ENCODE measurements at regions not wholly inside any gene's neighbourhood (a gene's known extent, or its start where the extent isn't known, plus 50 kb on each side); places are given as distances from the start of the nearest gene placed in this dataset.

DNA sequence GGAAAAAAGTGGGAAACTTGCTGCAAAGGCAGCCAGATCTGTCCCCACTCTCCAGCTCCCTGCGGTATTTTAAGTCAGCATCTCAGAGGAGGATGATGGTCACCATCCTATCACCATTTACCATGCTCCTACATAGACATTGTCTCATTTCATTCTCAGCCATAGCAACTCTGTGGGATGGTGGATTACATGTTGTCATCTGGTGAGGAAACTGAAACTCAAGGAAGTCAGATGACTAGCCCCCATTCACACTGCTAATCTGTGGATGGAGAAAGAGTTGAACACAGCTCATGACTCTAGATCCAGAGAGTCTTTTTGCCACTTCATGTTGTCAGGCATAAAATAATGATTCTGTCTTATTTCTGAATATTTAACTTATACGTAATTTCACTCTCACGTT is 323.5 kb downstream of the PTTG2 start:
- no peak for DNase-seq (ENCODE audit: low read depth)
- TF ChIP-seq CTCF (IDR thresholded peaks at IDR 0.05; ENCODE audit: low read depth, low read length, missing control alignments) = no peak
- no peak overlapping the region for H3K4me3 ChIP-seq (ENCODE audit: low read depth, low read length)

DNA sequence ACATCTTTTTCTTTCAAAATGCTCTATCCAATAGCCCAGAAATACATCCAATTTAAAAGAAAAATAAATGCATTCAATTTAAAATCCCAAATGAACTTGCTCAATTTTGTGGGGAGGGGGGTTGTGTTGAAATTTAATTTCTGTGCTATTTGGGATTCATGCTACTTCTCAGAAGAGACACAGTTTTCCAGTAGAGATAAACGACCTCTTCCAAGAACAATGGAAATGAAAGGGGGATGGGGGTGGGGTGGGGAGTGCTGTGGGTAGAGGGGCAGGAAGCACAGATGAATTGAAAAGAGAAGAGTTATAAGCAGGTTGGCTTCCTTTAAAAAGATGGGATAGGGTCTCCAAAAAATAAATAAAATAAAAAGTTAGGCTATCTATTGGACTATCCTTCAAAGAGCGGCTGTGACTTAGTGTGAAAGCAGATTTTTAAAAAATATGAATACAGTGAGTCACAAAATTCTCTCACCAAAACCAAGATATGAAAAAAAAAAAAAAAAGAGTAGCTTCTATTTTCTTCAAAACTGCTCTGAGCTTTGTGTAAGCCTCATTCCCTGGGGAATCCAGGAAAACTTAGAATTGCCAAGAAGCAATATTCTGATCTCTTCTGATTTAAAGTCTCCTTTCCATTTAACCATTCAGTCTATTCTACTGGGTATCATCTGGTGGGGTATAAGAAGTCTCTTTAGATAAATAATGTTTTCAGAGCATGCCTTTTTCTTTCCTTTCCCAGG is 324.3 kb downstream of the PTTG2 start:
- TF ChIP-seq CTCF (IDR thresholded peaks at IDR 0.05; ENCODE audit: low read depth, low read length, missing control alignments) = no peak
- no peak for DNase-seq (ENCODE audit: low read depth)
- no peak overlapping the region for H3K4me3 ChIP-seq (ENCODE audit: low read depth, low read length)

DNA sequence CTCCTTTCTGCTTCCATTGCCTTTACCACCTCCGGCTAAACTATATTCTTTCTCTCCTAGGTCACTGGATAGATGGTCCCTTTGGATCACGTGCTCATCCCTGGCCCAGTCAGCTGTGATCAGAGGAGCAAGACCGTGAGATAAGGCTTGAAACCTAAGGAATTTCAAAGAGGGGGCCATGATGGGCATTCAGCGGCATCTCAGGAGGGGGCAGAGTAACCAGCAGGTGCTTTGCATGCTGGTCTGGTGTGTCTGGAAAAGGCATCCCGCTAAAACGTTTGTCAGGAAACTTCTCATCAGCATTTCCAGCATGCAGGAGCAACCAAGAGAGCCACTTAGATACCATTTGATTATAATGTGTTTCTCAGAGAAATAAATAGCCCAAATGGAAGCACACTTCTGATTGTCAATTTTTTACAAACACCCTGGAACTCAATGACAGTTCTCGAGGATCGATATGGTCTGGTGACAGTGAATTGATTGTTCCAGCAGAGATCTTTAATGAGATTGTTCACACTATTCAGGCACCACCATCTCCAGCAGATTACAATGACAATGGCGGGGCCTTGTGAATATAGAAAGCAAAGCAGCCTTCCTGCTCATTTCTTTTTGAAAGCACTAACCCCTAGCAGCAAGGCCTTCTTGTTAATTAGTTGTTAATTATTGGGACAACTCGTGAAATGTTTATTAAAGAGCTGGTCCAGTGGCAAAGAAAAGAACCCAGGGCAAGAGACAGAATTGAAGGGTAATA is 327.1 kb downstream of the PTTG2 start:
- no peak for TF ChIP-seq CTCF (IDR thresholded peaks at IDR 0.05; ENCODE audit: low read depth, low read length, missing control alignments)
- DNase-seq (ENCODE audit: low read depth) = no peak
- H3K4me3 ChIP-seq (ENCODE audit: low read depth, low read length) = no peak overlapping the region

DNA sequence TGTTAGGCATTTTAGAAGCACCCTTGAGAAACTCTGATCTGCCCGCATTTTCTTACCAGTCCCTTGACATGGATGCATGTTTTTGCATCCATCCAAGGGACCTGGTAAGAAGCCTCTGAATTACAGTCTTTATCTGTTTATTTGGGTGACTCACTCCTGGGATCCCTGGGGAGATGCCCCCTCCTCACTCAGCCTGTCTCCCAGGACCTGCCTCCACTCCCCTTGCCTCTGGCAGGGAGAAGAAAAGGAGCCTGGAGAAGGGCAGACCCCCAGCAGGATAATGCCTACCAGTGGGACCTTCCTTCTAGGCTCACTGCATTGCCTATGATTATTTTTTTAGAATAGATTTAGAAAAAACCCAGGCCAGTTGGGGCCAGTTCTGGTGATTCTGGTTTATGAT is 329.4 kb downstream of the PTTG2 start:
- no peak overlapping the region for H3K4me3 ChIP-seq (ENCODE audit: low read depth, low read length)
- no peak for TF ChIP-seq CTCF (IDR thresholded peaks at IDR 0.05; ENCODE audit: low read depth, low read length, missing control alignments)
- no peak for DNase-seq (ENCODE audit: low read depth)

GRCh38 chr4:38290366-38290765 is 330.2 kb downstream of the PTTG2 start:
- no peak overlapping the region for H3K4me3 ChIP-seq (ENCODE audit: low read depth, low read length)
- no peak for TF ChIP-seq CTCF (IDR thresholded peaks at IDR 0.05; ENCODE audit: low read depth, low read length, missing control alignments)
- DNase-seq (ENCODE audit: low read depth) = no peak

GRCh38 chr4:38290914-38291313 is 330.7 kb downstream of the PTTG2 start:
- TF ChIP-seq CTCF (IDR thresholded peaks at IDR 0.05; ENCODE audit: low read depth, low read length, missing control alignments) = no peak
- no peak for DNase-seq (ENCODE audit: low read depth)
- H3K4me3 ChIP-seq (ENCODE audit: low read depth, low read length) = no peak overlapping the region
